ENCODE measurements at regions not wholly inside any gene's neighbourhood (a gene's known extent, or its start where the extent isn't known, plus 50 kb on each side); places are given as distances from the start of the nearest gene placed in this dataset.
"Not testable (repeated sequence)": the region's sequence is repeated elsewhere in the genome, so short reads cannot be mapped to it uniquely, and the experiment has no call there.

DNA sequence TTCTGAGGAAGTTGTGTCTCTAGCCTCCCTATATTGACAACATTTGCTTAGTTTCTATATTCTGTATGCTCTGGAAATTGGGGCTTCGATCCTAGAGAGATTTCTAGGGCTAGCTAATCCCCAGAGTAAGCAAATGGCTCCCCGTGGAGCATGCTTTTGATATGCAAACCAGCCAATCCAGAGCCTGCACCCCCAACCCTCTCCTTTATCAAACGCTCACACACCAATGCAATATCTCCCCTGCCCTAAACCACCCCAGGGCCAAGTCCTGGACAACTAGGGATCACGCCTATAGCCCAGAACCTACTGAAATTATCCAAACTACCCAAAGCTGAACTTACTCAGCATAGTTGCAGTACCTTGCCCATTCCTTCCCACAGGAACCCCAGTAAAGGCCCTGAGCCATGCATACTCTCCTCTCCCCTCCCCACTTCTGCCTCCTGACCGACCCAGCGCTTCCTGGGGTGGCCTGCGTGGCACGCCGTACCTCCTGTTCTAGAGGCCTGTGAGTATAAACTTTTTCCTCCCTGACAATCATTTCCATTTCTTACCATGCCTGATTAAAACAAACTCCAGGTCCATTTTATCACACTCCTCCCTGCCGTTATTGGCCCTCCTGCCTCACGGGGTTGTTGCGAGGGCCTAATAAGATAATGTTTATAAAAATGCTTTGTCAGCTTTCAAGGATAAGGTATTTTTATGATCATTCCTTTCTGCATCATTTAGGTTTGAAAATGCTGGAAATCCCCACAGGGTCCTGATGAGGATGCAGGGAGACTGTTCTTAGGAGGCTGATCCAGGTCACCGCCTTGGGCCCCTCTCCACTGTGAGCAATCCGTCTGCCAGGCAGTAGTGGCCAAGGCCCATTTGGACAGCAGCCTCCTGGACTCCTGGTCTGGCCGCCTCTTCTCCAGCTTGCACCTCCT, 102.7 kb downstream of the TENT5C start:
- no peak for DNase-seq

DNA sequence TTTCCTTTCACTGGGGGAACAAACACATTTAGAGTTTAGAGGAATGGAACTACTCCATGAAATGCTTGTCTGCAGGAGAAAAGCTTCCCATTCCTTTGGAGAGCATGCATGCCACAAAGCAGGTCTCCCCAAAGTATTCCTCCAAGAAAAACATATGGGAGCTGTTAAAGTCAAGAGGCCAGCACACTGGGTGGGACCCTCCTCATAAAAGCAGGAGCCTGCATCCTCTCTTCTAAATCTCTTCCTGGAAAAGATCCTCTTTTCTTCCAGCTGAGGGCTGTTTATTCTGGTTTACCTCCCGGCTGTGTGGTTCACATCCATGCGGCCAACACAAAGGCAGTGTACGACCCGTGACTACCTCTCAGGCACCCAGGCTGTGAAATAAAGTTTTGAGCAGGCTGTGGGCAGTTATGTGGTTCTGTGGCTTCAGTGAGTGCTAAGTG, 103.4 kb downstream of the TENT5C start:
- DNase-seq = no peak

DNA sequence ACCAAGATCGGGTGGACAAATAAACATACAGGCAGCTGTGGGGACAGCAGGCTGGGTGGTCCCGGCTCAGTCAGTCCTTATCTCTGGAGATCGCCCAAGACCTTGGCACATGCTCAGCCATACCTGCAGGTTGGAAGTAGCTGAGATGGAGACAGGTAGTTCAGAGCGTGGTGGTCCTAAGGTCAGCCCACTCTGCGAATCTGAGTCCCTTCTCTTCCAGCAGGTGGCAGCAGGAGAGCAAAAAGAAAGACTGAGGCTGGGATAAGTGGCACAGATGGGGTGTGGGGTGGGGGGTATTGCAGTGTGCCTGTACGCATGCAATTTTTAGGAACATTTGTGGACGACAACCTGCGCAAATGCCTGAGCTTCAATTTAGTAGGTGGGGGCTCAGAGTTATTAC, 104.9 kb downstream of the TENT5C start:
- no peak for DNase-seq

DNA sequence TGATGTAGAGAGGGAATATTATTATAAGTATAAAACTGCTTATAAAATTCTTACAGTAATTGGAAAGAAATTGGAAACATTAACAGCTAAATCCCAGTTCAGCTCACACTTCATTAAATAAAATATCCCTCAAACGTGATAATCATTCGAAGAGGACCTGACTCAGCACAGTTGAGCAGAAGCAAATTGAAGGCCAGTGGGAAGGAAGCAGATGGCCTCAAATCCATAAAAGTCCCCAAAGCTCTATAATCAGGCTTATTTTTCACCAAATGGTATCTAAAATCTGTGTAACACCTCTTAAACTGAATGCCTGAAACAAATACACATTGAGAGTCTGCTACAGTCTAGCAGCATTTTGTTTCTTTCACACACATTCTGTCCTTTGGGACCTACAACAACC, 106.8 kb downstream of the TENT5C start:
- DNase-seq = no peak

DNA sequence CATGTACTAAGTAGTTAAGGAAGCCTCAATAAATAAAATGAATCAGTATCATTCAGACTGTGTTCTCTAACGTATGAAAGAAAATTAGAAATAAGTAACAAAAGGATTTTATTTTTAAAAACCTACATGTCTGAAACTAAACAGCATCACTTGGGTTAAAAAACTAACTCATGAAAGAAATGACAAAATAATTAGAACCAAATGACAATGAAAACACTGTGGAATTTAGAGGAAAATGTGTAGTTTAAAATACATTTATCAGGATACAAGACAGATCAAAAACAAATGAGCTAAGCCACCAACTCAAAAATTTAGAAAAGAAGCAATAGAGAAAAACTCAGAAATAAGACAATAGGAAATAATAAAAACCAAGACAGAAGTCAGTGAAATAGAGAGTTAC, 108.7 kb downstream of the TENT5C start:
- DNase-seq = no peak

DNA sequence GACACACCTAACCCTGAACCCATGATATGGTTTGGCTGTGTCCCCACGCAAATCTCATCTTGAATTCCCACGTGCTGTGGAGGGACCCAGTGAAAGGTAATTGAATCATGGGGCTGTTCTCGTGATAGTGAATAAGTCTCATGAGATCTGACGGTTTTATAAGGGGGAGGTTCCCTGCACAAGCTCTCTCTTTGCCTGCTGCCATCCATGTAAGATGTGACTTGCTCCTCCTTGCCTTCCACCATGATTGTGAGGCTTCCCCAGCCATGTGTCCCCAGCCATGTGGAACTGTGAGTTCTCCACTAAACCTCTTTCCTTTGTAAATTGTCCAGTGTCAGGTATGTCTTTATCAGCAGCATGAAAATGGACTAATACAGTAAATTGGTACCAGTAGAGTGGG, 110.2 kb downstream of the TENT5C start:
- not testable (repeated sequence) for DNase-seq

DNA sequence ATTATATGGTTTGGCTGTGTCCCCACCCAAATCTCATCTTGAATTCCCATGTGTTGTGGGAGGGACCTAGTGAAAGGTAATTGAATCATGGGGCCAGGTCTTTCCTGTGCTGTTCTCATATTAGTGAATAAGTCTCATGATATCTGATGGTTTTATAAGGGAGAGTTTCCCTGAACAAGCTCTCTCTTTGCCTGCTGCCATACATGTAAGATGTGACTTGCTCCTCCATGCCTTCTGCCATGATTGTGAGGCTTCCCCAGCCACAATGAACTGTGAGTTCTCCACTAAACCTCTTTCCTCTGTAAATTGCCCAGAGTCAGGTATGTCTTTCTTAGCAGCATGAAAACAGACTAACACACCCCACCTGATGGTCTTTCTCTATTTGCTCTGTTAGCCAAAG, 112.1 kb downstream of the TENT5C start:
- DNase-seq = not testable (repeated sequence)

DNA sequence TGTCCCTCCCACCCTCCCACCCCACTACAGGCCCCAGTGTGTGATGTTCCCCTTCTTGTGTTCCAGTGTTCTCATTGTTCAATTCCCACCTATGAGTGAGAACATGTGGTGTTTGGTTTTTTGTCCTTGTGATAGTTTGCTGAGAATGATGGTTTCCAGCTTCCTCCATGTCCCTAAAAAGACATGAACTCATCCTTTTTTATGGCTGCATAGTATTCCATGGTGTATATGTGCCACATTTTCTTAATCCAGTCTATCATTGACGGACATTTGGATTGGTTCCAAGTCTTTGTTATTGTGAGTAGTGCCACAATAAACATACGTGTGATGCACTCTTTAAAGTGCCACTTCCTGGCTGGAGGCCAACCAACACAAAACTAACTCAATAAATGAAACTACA, 112.7 kb downstream of the TENT5C start:
- not testable (repeated sequence) for DNase-seq

DNA sequence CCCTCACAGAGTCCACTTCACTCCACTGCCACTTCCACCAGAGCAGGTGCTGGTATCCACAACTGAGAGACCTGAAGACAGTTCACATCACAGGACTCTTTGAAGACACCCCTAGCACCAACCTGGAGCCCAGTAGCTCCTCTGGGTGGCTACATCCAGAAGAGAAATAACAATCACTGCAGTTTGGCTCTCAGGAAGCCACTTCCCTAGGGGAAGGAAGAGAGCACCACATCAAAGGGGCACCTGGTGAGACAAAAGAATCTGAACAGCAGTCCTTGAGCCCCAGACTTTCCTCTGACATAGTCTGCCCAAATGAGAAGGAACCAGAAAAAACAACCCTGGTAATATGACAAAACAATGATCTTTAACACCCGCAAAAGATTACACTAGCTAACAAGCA, 113.2 kb downstream of the TENT5C start:
- no peak for DNase-seq

DNA sequence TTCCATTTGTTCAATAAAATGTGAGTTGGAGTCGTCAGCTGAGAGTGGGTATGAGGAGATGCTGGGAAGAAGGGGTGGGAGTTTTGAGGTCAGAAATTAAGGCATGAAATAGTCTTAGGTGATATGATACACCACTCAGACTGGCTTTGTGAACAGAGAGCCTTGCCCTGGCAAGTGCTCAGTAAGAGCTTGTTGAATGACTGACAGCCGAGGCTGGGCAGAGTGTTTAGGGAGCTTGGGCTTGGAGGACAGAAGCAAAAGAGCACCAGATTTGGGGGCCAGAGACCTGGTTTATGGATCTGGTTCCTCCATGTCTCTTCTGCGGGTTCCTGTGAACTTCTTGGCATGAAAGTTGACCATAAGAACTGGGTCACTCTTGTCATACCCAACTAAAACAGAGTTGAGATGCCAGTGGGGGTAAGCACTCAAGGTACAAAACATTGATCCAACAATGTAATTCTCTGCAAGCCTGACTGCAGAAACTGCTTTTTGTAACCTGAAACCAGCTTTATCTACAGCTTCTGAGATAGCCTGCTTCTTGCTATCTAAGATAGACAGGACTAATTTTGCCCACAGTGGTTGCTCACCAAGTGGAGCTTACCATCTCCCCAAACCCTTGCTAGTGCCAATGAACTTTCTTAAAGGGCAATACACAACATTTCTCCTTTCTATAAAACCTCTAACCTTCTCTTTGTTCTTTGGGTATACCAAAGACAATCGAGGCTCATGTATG, 126.4 kb downstream of the TENT5C start:
- no peak for DNase-seq

DNA sequence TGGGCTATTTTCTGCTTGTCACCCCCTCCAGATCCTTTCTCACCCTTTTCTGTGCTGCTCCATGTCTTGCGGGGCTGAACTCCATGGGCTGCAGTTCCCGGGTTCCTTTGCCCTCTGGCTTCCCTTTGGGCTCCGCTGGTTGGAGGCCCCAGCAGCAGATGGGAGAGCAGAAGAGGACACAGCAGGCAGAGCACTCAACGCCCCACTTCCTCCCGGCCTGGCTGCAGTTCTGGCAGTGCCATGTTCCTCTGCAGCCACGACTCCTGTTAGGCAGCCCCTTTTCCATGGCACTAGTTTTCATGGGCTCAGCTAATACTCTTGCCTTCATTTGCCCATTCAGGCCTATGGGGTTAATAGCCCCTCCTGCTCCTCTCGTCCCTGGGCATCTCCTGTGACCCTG, 127.1 kb downstream of the TENT5C start:
- no peak for DNase-seq

DNA sequence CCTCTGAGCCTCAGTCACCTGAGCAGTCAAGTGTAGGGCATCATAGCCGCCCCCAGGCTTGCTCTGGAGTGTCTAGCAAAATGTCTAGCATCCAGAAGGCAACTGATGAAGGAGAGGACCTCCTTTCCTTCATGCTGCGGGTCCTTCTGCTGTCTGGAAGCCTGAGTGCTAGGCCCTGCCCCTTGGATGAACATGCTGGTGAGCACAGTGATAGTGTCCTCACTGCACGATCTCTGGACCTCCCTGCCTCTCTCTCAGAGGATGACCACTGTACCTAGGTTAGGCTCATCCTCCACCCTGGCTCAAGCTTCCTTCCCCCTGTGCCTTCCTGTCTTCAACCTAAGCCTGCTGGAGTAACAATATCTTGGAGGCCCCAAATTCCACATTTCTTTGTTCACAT, 128.6 kb downstream of the TENT5C start:
- DNase-seq = no peak

DNA sequence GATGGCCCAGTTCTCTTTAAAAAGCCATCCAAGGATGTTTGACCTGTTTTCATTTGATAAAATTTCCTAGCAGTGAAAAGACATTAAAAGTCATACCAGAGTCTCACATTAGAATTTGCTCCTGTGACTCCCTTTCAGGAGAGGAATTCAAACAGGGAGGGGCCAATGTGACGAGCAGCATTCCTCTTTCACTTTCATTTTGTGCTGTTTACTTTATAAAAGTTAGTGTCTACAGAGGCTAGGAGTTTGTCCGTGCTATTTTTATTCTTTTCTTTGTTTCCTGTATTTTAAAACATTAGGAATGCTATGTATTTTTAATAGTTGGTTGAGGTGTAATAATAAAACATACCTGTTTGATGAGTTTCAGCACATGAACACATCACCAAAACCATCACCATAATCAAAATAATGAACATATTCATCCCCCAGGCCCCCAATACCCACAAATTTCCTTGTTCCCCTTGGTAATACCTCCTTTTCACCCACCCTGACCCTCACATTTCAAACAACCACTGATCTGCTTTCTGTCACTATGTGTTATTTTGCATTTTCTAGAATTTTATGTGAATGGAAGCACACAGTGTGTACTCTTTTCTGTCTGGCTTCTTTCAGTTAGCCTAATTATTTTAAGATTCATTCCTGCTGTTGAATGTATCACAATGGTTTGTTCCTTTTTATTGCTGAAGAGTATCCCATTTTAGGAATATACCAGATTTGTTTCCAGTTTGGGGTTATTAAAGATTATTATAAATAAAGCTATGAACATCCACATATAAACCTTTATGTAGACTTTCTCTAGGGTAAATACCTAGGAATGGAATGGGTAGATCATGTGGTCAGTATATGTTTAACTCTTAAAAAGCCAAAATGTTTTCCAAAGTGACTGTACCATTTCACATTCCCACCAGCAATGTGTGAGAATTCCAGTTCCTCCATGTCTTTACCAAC, 129.5 kb downstream of the TENT5C start:
- no peak for DNase-seq

DNA sequence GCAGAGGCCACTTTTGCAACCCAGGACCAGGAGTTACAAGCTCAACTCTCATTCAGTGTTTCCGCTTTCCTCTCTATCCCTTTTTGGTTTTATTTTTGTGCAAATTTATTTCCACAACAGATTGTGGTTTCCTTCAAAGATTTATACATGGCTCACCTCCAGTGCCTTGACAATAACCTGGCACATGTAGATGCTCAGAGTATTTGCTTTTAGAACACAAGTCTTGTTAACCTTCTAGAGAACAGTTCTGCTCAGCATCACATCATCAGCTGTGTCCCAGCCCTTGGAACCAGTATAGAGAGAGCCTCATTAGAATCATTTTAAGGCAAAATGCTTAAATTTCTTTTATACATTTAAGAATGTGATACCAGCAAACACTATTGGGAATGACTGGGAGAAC, 133.7 kb downstream of the TENT5C start:
- DNase-seq = no peak

DNA sequence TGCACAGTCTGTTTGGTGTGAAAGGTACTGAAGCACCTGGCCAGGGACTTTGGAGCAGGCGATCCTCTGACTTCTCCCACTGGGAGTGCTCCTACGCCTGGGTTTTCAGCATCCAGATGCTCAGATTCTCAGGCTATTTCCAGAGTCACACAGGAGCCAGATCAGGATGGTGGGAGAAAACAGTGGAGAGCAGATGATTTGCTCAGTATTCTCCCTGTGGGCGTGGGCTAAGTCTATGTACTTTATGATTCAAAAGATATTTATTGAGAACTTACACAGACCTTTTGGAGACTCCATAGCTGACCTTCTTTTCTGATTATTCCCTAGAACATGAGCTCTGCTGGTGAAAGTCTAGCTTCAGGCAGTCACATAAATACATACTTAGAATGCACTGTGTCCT, 134.6 kb downstream of the TENT5C start:
- DNase-seq = no peak

DNA sequence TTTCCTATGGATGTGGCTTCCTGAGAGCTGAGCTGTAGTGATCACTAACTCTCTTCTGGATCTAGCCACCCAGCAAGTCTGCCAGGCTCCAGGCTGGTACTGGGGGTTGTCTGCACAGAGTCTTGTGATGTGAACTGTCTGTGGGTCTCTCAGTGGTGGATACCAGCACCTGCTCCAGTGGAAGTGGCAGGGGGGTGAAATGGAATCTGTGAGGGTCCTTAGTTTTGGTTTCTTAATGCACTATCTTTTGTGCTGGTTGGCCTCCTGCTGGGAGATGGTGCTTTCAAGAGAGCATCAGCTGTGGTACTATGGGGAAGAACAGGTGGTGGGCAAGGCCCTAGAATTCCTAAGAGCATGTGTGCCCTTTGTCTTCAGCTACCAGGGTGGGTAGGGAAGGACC, 140.7 kb downstream of the TENT5C start:
- not testable (repeated sequence) for DNase-seq

DNA sequence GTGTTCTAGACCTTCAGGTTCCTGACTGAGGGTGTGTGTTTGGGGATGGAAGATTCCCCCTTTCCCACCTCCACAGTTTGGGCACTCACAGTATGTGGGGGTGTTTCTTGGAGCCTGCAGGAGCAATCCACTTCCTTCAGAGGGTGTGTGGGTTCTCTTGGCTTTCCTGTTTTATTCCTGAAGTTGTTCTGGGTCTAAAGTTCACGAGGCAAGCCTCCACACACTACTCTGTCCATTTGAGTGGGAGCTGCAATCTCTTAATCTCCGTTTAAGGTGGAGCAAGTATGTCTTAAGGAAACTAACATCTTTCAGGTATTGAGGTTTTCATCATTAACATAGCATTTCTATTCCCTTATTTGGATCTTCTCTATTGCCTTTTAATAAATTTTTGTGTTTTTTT, 141.8 kb downstream of the TENT5C start:
- no peak for DNase-seq

DNA sequence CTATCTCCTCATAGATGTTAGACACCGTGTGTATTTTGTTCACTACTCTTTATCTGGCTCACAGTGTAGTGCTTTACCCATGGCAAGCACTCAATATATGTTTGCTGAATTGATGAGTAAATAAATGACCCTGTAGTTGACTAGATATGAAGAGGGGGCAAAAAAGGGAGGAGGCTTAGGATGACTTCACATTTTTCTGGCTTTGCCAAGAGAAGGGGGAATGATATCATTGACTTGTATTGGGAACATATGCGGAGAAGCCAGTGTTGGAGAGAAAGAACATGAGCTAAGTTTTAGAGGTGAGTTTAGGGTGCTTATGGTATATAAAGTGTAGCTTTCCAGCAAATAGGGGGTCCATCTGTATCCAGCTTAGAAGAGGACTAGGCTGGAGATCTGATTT, 145.5 kb downstream of the TENT5C start:
- DNase-seq = no peak

DNA sequence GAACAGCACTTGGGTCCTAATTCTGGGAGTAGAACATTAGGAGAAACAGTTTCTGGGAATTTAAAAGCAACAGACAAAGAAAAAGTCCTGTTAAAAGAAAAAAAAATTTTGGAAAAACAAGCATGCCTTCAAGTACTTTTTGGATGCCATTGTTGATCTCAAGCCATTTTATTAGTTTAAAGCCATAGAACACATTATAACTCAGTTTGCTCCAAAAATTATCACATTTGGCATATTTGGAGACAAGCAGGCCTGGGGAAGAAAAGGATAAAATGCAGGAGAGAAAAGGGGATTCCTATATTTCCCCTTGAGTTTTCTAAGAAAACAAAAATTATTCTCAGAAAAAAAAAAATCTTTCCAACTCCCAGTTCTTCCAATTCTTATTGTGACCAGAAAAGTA, 146.8 kb downstream of the TENT5C start:
- no peak for DNase-seq

DNA sequence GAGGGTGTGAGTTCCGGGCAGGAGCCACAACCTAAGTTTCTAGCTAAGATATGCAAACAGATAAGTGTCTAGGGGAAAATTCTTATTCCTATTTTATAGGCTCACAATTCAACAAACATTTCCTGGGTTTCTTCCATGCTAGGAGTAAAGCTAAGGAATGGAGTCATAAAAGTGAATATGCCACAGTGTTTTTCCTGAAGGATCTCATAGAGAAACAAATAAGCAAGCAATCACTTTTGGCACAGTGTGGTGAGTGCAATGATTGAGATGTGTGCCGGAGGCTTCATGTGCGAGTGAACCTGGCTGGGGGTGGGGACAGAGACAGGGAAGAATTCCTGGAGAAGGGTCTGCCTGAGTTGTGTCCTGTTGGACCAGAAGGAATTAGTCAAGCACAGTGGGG, 147.4 kb downstream of the TENT5C start:
- DNase-seq = no peak

DNA sequence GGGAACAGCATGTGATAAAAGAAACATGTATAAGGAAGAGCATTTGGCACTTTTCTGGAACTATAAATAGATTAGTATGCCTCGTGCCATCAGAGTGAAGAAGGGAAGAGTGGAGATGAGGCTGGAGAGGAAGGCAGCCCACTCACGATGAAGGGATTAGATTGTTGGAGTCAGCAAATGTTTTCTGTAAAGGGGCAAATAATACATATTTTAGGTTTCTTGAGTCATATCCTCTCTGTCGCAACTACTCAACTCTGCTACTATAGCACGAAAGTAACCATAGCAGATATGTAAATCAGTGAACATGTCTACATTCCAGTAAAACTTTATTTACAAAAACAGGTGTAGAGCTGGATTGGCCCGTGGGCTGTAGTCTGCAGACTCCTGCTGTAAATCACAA, 147.8 kb downstream of the TENT5C start:
- DNase-seq = no peak

DNA sequence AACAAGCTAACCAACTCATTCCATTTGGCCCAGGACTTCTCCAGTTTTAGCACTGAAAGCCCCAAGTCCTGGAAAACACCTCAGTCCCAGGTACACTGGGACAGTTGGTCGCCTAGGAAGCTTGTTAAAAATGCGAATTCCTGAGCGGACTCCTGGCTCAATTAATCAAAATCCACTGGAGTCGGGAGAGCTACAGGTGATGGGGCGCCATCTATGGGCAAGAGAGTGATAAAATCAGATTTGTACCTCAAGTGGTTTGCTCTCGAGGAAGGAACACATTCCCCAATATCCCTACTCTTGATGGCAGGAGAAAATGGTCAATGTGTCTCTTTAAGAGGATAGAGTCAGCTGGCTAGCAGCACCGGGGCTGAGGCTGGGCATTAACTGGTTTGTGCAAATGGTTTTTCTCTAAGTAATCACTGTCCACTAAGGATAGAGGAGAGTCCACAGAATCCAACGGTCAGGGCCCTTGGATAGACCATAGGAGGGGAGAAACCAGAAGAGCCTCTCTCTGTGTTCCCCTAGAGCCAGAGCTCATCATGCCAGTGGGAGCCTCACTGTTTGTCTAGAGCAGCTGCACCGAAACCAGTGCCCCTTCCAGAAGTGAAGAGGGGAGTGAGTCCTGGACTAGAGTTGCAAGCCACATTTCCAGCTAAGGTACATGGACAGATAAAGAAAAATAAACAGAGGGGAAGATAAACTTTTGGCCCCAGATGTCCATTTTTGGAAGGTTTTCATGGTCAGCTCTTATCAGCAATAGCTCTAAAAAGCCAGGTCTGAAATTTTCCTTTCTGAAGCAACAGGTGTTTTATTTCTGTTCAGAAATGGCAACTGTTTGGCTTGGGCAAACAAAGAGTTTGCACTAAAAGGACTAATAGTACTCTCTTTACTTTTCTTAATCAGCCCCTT, 148.5 kb downstream of the TENT5C start:
- DNase-seq = peak; percentile 32

All from stimulated activated CD4-positive, alpha-beta T cell treated with anti-CD3 and anti-CD28 coated beads, Interleukin-4, amount 100 ng/mL, for 1 hour (primary cell).